ENCODE measurements at regions not wholly inside any gene's neighbourhood (a gene's known extent, or its start where the extent isn't known, plus 50 kb on each side); places are given as distances from the start of the nearest gene placed in this dataset.

DNA sequence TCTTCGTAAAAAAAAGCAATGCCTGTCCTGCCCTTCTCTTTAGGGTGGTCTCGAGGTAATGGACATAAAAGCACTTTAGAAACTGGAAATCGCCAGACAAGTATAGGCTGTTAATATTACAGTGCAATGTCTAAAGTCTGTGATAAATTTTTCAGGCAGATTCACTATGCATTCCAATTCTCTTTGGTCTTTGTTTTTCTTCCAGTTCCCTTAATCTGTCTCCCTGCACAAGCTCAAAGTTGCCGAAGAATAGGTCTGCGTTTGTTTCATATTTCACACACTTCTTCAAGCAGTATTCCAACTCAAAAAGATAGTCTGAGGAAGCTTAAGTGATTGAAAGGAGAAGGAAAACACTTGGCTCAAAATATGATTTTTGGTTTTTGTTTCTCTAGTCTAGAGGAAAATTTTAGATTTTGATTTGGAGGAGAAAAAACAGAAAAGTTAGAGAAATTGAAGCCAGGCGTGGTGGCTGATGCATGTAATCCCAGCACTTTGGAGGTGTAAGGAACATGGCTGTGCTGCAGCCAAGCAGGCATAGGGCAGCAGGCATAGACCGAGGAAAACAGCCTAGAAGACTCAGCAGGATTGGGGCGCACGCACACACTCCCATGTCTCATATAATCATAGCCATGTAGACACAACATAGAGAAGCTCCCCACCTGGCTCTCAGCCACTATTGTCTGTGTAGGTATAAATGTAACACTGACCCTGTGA lies 96.2 kb upstream of the TMPO start:
- TF ChIP-seq RAD21 (IDR thresholded peaks at IDR 0.05; ENCODE audit: low read length) = no peak
- TF ChIP-seq GABPA (IDR thresholded peaks at IDR 0.05; ENCODE audit: low read depth) = no peak
- no peak for TF ChIP-seq TAF1 (IDR thresholded peaks at IDR 0.05; ENCODE audit: borderline replicate concordance, low read depth, low read length)
- TF ChIP-seq, protein P1, sequence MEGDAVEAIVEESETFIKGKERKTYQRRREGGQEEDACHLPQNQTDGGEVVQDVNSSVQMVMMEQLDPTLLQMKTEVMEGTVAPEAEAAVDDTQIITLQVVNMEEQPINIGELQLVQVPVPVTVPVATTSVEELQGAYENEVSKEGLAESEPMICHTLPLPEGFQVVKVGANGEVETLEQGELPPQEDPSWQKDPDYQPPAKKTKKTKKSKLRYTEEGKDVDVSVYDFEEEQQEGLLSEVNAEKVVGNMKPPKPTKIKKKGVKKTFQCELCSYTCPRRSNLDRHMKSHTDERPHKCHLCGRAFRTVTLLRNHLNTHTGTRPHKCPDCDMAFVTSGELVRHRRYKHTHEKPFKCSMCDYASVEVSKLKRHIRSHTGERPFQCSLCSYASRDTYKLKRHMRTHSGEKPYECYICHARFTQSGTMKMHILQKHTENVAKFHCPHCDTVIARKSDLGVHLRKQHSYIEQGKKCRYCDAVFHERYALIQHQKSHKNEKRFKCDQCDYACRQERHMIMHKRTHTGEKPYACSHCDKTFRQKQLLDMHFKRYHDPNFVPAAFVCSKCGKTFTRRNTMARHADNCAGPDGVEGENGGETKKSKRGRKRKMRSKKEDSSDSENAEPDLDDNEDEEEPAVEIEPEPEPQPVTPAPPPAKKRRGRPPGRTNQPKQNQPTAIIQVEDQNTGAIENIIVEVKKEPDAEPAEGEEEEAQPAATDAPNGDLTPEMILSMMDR (IDR thresholded peaks at IDR 0.05) = no peak
- no peak for TF ChIP-seq POLR2AphosphoS5 (IDR thresholded peaks at IDR 0.05; ENCODE audit: low read depth, low read length)
- TF ChIP-seq, protein P2, sequence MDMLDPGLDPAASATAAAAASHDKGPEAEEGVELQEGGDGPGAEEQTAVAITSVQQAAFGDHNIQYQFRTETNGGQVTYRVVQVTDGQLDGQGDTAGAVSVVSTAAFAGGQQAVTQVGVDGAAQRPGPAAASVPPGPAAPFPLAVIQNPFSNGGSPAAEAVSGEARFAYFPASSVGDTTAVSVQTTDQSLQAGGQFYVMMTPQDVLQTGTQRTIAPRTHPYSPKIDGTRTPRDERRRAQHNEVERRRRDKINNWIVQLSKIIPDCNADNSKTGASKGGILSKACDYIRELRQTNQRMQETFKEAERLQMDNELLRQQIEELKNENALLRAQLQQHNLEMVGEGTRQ (IDR thresholded peaks at IDR 0.05; ENCODE audit: borderline replicate concordance, low read depth, low read length) = no peak
- TF ChIP-seq FOXJ3 (CRISPR knock-in tag; IDR thresholded peaks at IDR 0.05) = no peak
- TF ChIP-seq YY1 (IDR thresholded peaks at IDR 0.05; ENCODE audit: low read depth) = no peak

All from SK-N-SH (cell line).